Activated CD4-positive, alpha-beta memory T cell treated with anti-CD3 and anti-CD28 coated beads for 36 hours (primary cell): ENCODE measurements at regions not wholly inside any gene's neighbourhood (a gene's known extent, or its start where the extent isn't known, plus 50 kb on each side); places are given as distances from the start of the nearest gene placed in this dataset.

Source experiments
- CTCF ChIA-PET: fragments of 350-600 bp; sonication (Branson Sonifier 250); formaldehyde crosslinking; loops from one replicate; lab custom pipeline; 2021; ENCODE audit warnings: antibody characterized with exemption, inconsistent platforms; lab: Charles Lee
- POLR2A ChIA-PET: fragments of 350-600 bp; sonication (Branson Sonifier 250); formaldehyde crosslinking; loops from one replicate; lab custom pipeline; 2021; ENCODE audit warnings: antibody characterized with exemption; lab: Charles Lee
- DNase-seq: peaks from one replicate; pipeline ENCODE4 v3.0.0-alpha.2; 2020
- H3K27ac Mint-ChIP-seq: one replicate; pipeline ENCODE4 v1.8.0; 2021; ENCODE audit warnings: mixed read lengths
- H3K27me3 Mint-ChIP-seq: one replicate; pipeline ENCODE4 v1.8.0; 2021; ENCODE audit warnings: mixed read lengths
- H3K36me3 Mint-ChIP-seq: one replicate; pipeline ENCODE4 v1.8.0; 2021; ENCODE audit warnings: mixed read lengths
- H3K4me1 Mint-ChIP-seq: one replicate; pipeline ENCODE4 v1.8.0; 2021; ENCODE audit warnings: low read depth, mixed read lengths
- H3K4me3 Mint-ChIP-seq: one replicate; pipeline ENCODE4 v1.8.0; 2021; ENCODE audit warnings: mild to moderate bottlenecking, mixed read lengths
- H3K9me3 Mint-ChIP-seq: one replicate; pipeline ENCODE4 v1.8.0; 2021; ENCODE audit warnings: mixed read lengths
- intact Hi-C: fragments of 100-400 bp; cut with micrococcal nuclease; formaldehyde crosslinking; loops from one replicate; pipeline ENCODE4 v1.15.1; 2023

DNA sequence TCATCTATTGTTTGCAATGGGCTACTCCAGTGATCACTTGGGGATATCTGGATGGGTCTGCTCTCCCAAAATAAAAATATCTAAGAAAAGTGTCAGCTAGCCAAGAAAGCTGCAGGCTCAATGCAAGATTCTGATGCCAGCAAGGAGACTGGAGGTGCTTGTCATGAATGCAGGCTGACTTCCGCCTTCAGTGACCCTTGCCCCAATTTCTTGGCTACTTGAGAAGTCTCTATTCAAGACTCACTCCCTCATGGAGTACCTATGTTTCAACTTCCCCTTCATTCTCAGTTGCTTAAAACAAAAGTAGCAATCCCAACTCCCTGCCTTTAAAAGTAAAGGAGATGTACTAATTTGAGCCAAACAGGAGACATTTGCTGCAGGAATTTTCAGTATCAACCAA is 123.9 kb downstream of the GPR65 start:
- Mint-ChIP-seq H3K27me3 (peaks cover 1% of the 10 kb centered on the region), H3K4me1 (peaks cover 21% of the 10 kb centered on the region), H3K9me3 (peaks cover 10% of the 10 kb centered on the region), H3K36me3 (peaks cover 2% of the 10 kb centered on the region), H3K27ac (no peak overlapping the region), H3K4me3 (no peak overlapping the region)
- intact Hi-C loops = no loop called here
- no peak for DNase-seq
- ChIA-PET CTCF (no interaction called here), POLR2A (no interaction called here)

DNA sequence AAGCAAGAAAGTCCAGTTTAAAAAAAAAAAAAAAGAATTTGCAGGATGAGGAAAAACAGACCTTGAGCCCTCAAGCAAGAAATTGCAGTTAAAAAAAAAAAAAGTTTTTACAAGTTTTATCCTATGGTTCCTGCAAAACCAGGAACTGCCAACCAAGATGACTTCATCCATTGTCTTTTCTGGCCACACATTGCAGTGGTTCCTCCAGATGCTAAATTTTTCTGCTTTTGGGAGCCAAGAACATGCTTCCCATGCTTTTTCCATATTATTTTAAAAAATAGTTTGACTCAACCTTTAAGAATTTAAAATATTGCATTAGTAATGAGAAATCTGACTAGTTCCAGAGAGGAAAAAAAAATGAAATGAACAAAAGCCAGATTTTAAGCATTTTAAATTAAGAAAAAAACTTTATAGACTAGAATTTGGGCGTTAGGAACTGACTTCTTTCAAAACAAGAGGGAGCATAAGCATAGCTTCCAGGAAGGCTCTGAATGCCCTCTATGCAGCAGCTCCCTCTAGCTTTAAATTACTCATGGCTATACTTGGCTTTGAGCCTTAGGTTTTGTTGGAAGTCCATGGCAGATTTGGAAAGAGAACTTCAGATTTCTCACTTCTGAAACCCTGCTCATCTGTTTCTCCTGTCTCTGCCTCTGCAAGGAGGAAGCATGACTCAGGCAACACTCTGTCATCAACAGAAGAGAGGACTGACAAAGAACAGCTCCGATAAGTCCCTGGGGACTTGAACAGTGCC is 124.5 kb downstream of the GPR65 start:
- no peak overlapping the region for H3K27ac Mint-ChIP-seq
- H3K4me3 Mint-ChIP-seq = no peak overlapping the region
- intact Hi-C loops = no loop called here
- H3K4me1 Mint-ChIP-seq = peaks cover 21% of the 10 kb centered on the region
- peaks cover 2% of the 10 kb centered on the region for H3K36me3 Mint-ChIP-seq
- DNase-seq = no peak
- H3K9me3 Mint-ChIP-seq = peaks cover 10% of the 10 kb centered on the region
- POLR2A ChIA-PET = interaction anchor here (1.1 kb wide), 1 partner anchor 136 kb away, joined by 3 read pairs; the partner anchor contains the start of gene GALC
- CTCF ChIA-PET = interaction anchor here (1.0 to 1.2 kb wide), 2 partner anchors 39 to 115 kb away, joined by 3 to 5 read pairs; no protein-coding TSS in a partner anchor
- H3K27me3 Mint-ChIP-seq = peaks cover 3% of the 10 kb centered on the region

DNA sequence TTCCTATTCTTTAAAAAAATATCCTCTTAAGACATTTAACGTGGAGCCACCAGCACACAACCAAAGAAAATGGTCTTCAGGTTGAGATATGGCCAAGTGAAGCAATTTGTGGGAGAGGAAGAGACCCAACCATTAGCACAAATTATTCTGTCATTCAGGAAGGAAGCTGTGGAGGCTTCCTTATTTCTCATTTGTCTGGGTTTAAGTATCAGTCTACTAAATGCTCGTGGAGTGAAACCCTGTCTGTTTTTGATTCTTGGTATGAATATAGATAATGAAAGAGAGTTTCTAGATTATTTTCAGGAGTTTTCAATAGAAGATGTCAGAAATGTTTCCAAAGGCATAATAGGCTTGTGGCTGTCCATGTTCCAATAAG is 125.1 kb downstream of the GPR65 start:
- Mint-ChIP-seq H3K4me1 (peaks cover 21% of the 10 kb centered on the region), H3K9me3 (peaks cover 10% of the 10 kb centered on the region), H3K27ac (no peak overlapping the region), H3K36me3 (peaks cover 2% of the 10 kb centered on the region), H3K27me3 (peaks cover 3% of the 10 kb centered on the region), H3K4me3 (no peak overlapping the region)
- ChIA-PET POLR2A (interaction anchor here (1.1 kb wide), 1 partner anchor 137 kb away, joined by 3 read pairs; the partner anchor contains the start of gene GALC), CTCF (interaction anchor here (1.0 to 1.2 kb wide), 2 partner anchors 38 to 116 kb away, joined by 3 to 5 read pairs; no protein-coding TSS in a partner anchor)
- DNase-seq = no peak
- intact Hi-C loops = no loop called here
